Progenitor cell of endocrine pancreas (in vitro differentiated cells): ENCODE measurements at regions not wholly inside any gene's neighbourhood (a gene's known extent, or its start where the extent isn't known, plus 50 kb on each side); places are given as distances from the start of the nearest gene placed in this dataset.

ENCODE experiments used
- DNase-seq: peaks from one replicate; pipeline ENCODE4 v3.0.0; 2021; ENCODE audit warnings: low spot score; ENCODE audit not compliant: unreplicated experiment
- H3K27ac Mint-ChIP-seq: 2 replicates; pipeline ENCODE4 v1.8.0; 2021; ENCODE audit warnings: mild to moderate bottlenecking, moderate library complexity, mixed read lengths
- H3K27me3 Mint-ChIP-seq: 2 replicates; pipeline ENCODE4 v1.8.0; 2021; ENCODE audit warnings: mixed read lengths
- H3K36me3 Mint-ChIP-seq: 2 replicates; pipeline ENCODE4 v1.8.0; 2022; ENCODE audit warnings: mixed read lengths; ENCODE audit not compliant: insufficient read depth
- H3K4me1 Mint-ChIP-seq: 2 replicates; pipeline ENCODE4 v1.8.0; 2021; ENCODE audit warnings: low read depth, mixed read lengths
- H3K4me3 Mint-ChIP-seq: 2 replicates; pipeline ENCODE4 v1.8.0; 2021; ENCODE audit warnings: low read depth, mild to moderate bottlenecking, moderate library complexity, mixed read lengths
- H3K9me3 Mint-ChIP-seq: 2 replicates; pipeline ENCODE4 v1.8.0; 2021; ENCODE audit warnings: low read depth, mixed read lengths
- CTCF ChIP-seq: fragments of 200-600 bp; sonication (generic); IDR thresholded peaks from one replicate; pipeline ENCODE4 v1.5.0; 2021; ENCODE audit warnings: antibody characterized with exemption, mild to moderate bottlenecking; ENCODE audit not compliant: unreplicated experiment

GRCh38 chr12:92038476-92038875 is 107.2 kb downstream of the BTG1 start:
- H3K27ac Mint-ChIP-seq, result no peak overlapping the region
- no peak overlapping the region for H3K4me3 Mint-ChIP-seq
- peaks cover 24% of the 10 kb centered on the region for H3K4me1 Mint-ChIP-seq
- DNase-seq, result no peak
- no peaks in the 10 kb centered on the region for H3K36me3 Mint-ChIP-seq
- no peaks in the 10 kb centered on the region for H3K27me3 Mint-ChIP-seq
- no peaks in the 10 kb centered on the region for H3K9me3 Mint-ChIP-seq
- no peak for TF ChIP-seq CTCF

- Mint-ChIP-seq H3K9me3 (no peaks in the 10 kb centered on the region), H3K4me1 (peaks cover 30% of the 10 kb centered on the region), H3K27me3 (no peaks in the 10 kb centered on the region), H3K36me3 (no peaks in the 10 kb centered on the region), H3K27ac (no peak overlapping the region), H3K4me3 (no peak overlapping the region)
- no peak for TF ChIP-seq CTCF
- no peak for DNase-seq
Observed at GRCh38 chr12:92036771-92037453, 108.7 kb downstream of the BTG1 start.

GRCh38 chr12:92036061-92036620 is 109.5 kb downstream of the BTG1 start:
- no peak overlapping the region for H3K4me3 Mint-ChIP-seq
- no peak overlapping the region for H3K27ac Mint-ChIP-seq
- no peaks in the 10 kb centered on the region for H3K27me3 Mint-ChIP-seq
- TF ChIP-seq CTCF, result no peak
- no peaks in the 10 kb centered on the region for H3K36me3 Mint-ChIP-seq
- no peaks in the 10 kb centered on the region for H3K9me3 Mint-ChIP-seq
- H3K4me1 Mint-ChIP-seq, result peaks cover 30% of the 10 kb centered on the region
- no peak for DNase-seq

- Mint-ChIP-seq H3K9me3 (no peaks in the 10 kb centered on the region), H3K4me1 (peaks cover 32% of the 10 kb centered on the region), H3K36me3 (no peaks in the 10 kb centered on the region), H3K4me3 (no peak overlapping the region), H3K27me3 (no peaks in the 10 kb centered on the region), H3K27ac (peak overlapping the region; percentile 23)
- TF ChIP-seq CTCF, result no peak
- no peak for DNase-seq
Observed at GRCh38 chr12:92035477-92035876, 110.2 kb downstream of the BTG1 start.

- peak overlapping the region; percentile 92 for H3K27ac Mint-ChIP-seq
- DNase-seq, result no peak
- H3K36me3 Mint-ChIP-seq, result no peaks in the 10 kb centered on the region
- no peak for TF ChIP-seq CTCF
- H3K27me3 Mint-ChIP-seq, result no peaks in the 10 kb centered on the region
- H3K4me1 Mint-ChIP-seq, result peaks cover 33% of the 10 kb centered on the region
- H3K9me3 Mint-ChIP-seq, result no peaks in the 10 kb centered on the region
- peak overlapping the region; percentile 60 for H3K4me3 Mint-ChIP-seq
Observed at GRCh38 chr12:92034858-92035401, 110.7 kb downstream of the BTG1 start.
